Lower lobe of right lung (tissue), 2 donors: ENCODE measurements at regions not wholly inside any gene's neighbourhood (a gene's known extent, or its start where the extent isn't known, plus 50 kb on each side); places are given as distances from the start of the nearest gene placed in this dataset.
A peak's percentile ranks its signal among the peaks of the same experiment; 100 is the strongest.

Experiments used
- ATAC-seq, 2 donors: fragments of 200-7000 bp; cut with Tn5 transposase; one replicate each; pipeline ENCODE4 v1.9.1; 2020 to 2022; ENCODE audit warnings: mild to moderate bottlenecking in 2 of 2, moderate library complexity in 2 of 2
- DNase-seq: peaks from one replicate; pipeline ENCODE4 v3.0.0-alpha.2; 2020
- H3K27ac ChIP-seq: fragments of 200-600 bp; one replicate; pipeline ENCODE4 v1.8.0; 2022
- H3K27me3 ChIP-seq: fragments of 200-600 bp; one replicate; pipeline ENCODE4 v1.8.0; 2022; ENCODE audit warnings: low read depth
- H3K36me3 ChIP-seq: fragments of 200-600 bp; one replicate; pipeline ENCODE4 v1.8.0; 2022; ENCODE audit warnings: mild to moderate bottlenecking
- H3K4me1 ChIP-seq: fragments of 200-600 bp; one replicate; pipeline ENCODE4 v1.8.0; 2022
- H3K4me3 ChIP-seq: fragments of 200-600 bp; one replicate; pipeline ENCODE4 v1.8.0; 2022; ENCODE audit warnings: mild to moderate bottlenecking
- H3K9me3 ChIP-seq: fragments of 200-600 bp; one replicate; pipeline ENCODE4 v1.8.0; 2022
- CTCF ChIP-seq: fragments of 200-600 bp; IDR thresholded peaks from one replicate; pipeline ENCODE4 v1.8.0; 2022; ENCODE audit warnings: antibody characterized with exemption, mild to moderate bottlenecking
- intact Hi-C: fragments of 100-400 bp; cut with DNase I; formaldehyde crosslinking; loops from one replicate; pipeline ENCODE4 v1.11.0; 2022
- donor health status: DM: no; HTN: yes; CAD: no; lungs with severe emphysema.

GRCh38 chr9:129385211-129385934 lies 207.3 kb upstream of the IER5L start:
- intact Hi-C loops, result no loop called here
- Histone ChIP-seq H3K9me3 (no peaks in the 10 kb centered on the region), H3K4me3 (no peak overlapping the region), H3K36me3 (no peaks in the 10 kb centered on the region), H3K27ac (no peak overlapping the region), H3K27me3 (no peaks in the 10 kb centered on the region), H3K4me1 (peaks cover 26% of the 10 kb centered on the region)
- TF ChIP-seq CTCF, result no peak
- no peak for DNase-seq
- ATAC-seq, result no peak

- DNase-seq (no peak), ATAC-seq (no peak)
- Histone ChIP-seq H3K27me3 (no peaks in the 10 kb centered on the region), H3K4me3 (no peak overlapping the region), H3K36me3 (no peaks in the 10 kb centered on the region), H3K9me3 (no peaks in the 10 kb centered on the region), H3K4me1 (peaks cover 26% of the 10 kb centered on the region), H3K27ac (peak overlapping the region; percentile 98)
- intact Hi-C loops, result no loop called here
- no peak for TF ChIP-seq CTCF
Measured at GRCh38 chr9:129384491-129385210, 206.6 kb upstream of the IER5L start.

GRCh38 chr9:129383561-129384490 lies 205.8 kb upstream of the IER5L start:
- ATAC-seq, result peak; percentile 89 to 90
- H3K27me3 ChIP-seq, result no peaks in the 10 kb centered on the region
- H3K36me3 ChIP-seq, result no peaks in the 10 kb centered on the region
- H3K4me1 ChIP-seq, result peaks cover 26% of the 10 kb centered on the region
- TF ChIP-seq CTCF, result peak; percentile 23
- no peaks in the 10 kb centered on the region for H3K9me3 ChIP-seq
- intact Hi-C loops, result no loop called here
- DNase-seq, result peak; percentile 90
- H3K27ac ChIP-seq, result peak overlapping the region; percentile 98
- H3K4me3 ChIP-seq, result peak overlapping the region; percentile 68

GRCh38 chr9:129383019-129383560 lies 205.0 kb upstream of the IER5L start:
- ATAC-seq (peak; percentile 85 to 91), DNase-seq (peak; percentile 85)
- H3K4me3 ChIP-seq, result peak overlapping the region; percentile 68
- intact Hi-C loops, result no loop called here
- no peaks in the 10 kb centered on the region for H3K36me3 ChIP-seq
- H3K27ac ChIP-seq, result peak overlapping the region; percentile 98
- no peak for TF ChIP-seq CTCF
- H3K9me3 ChIP-seq, result no peaks in the 10 kb centered on the region
- peaks cover 26% of the 10 kb centered on the region for H3K4me1 ChIP-seq
- no peaks in the 10 kb centered on the region for H3K27me3 ChIP-seq
